HUES64 (cell line): ENCODE measurements at regions not wholly inside any gene's neighbourhood (a gene's known extent, or its start where the extent isn't known, plus 50 kb on each side); places are given as distances from the start of the nearest gene placed in this dataset.

ENCODE experiments used
- H3K27ac ChIP-seq: 2 replicates; pipeline ENCODE4 v1.7.0; 2013; ENCODE audit warnings: low read depth, low read length, inconsistent platforms
- H3K27me3 ChIP-seq: 2 replicates; pipeline ENCODE4 v1.6.1; 2013; ENCODE audit warnings: mild to moderate bottlenecking, low read length; ENCODE audit not compliant: insufficient read depth
- H3K36me3 ChIP-seq: 2 replicates; pipeline ENCODE4 v1.6.1; 2013; ENCODE audit warnings: mild to moderate bottlenecking, low read length; ENCODE audit not compliant: insufficient read depth
- H3K4me1 ChIP-seq: 2 replicates; pipeline ENCODE4 v1.6.1; 2013; ENCODE audit warnings: mild to moderate bottlenecking, low read length, moderate library complexity; ENCODE audit not compliant: insufficient read depth
- H3K4me3 ChIP-seq: 2 replicates; pipeline ENCODE4 v1.5.1; 2013; ENCODE audit warnings: mild to moderate bottlenecking, low read length, moderate library complexity
- H3K9ac ChIP-seq: 2 replicates; pipeline ENCODE4 v1.6.1; 2013; ENCODE audit warnings: mild to moderate bottlenecking, low read depth, low read length
- H3K9me3 ChIP-seq: 2 replicates; pipeline ENCODE4 v1.6.1; 2013; ENCODE audit warnings: low read depth, low read length; ENCODE audit not compliant: insufficient read depth
- WGBS: fragments of 150-250, 120-280 bp; methylation state at CpG from one replicate; pipeline ENCODE4 v1.1.7; 2013; ENCODE audit warnings: missing lambda C conversion rate; 5-methylcytosine and 5-hydroxymethylcytosine counted together

GRCh38 chr22:48173061-48173772 is 1410.8 kb downstream of the TBC1D22A start:
- H3K36me3 ChIP-seq = no peaks in the 10 kb centered on the region
- no peaks in the 10 kb centered on the region for H3K9me3 ChIP-seq
- H3K27ac ChIP-seq = no peak overlapping the region
- H3K4me1 ChIP-seq = no peaks in the 10 kb centered on the region
- H3K9ac ChIP-seq = no peak overlapping the region
- no peak overlapping the region for H3K4me3 ChIP-seq
- H3K27me3 ChIP-seq = no peaks in the 10 kb centered on the region
- WGBS = 93% methylated on average over 19 of the region's 19 CpGs

GRCh38 chr22:48171271-48171691 is 1408.8 kb downstream of the TBC1D22A start:
- no peaks in the 10 kb centered on the region for H3K27me3 ChIP-seq
- H3K9ac ChIP-seq = no peak overlapping the region
- H3K27ac ChIP-seq = no peak overlapping the region
- no peak overlapping the region for H3K4me3 ChIP-seq
- 72% methylated on average over 7 of the region's 7 CpGs for WGBS
- no peaks in the 10 kb centered on the region for H3K4me1 ChIP-seq
- no peaks in the 10 kb centered on the region for H3K9me3 ChIP-seq
- H3K36me3 ChIP-seq = no peaks in the 10 kb centered on the region

- no peak overlapping the region for H3K27ac ChIP-seq
- H3K4me3 ChIP-seq = no peak overlapping the region
- 79% methylated on average over 4 of the region's 4 CpGs for WGBS
- H3K9me3 ChIP-seq = no peaks in the 10 kb centered on the region
- H3K4me1 ChIP-seq = no peaks in the 10 kb centered on the region
- no peaks in the 10 kb centered on the region for H3K27me3 ChIP-seq
- no peak overlapping the region for H3K9ac ChIP-seq
- H3K36me3 ChIP-seq = no peaks in the 10 kb centered on the region
Observed at GRCh38 chr22:48169227-48169626, 1406.8 kb downstream of the TBC1D22A start.

- H3K27me3 ChIP-seq = no peaks in the 10 kb centered on the region
- H3K4me3 ChIP-seq = no peak overlapping the region
- H3K9me3 ChIP-seq = no peaks in the 10 kb centered on the region
- no peak overlapping the region for H3K27ac ChIP-seq
- no peaks in the 10 kb centered on the region for H3K36me3 ChIP-seq
- no peak overlapping the region for H3K9ac ChIP-seq
- H3K4me1 ChIP-seq = no peaks in the 10 kb centered on the region
- WGBS = 69% methylated on average over 5 of the region's 6 CpGs
Observed at GRCh38 chr22:48167238-48167637, 1404.8 kb downstream of the TBC1D22A start.

- Histone ChIP-seq H3K9ac (no peak overlapping the region), H3K27me3 (no peaks in the 10 kb centered on the region), H3K27ac (no peak overlapping the region), H3K4me1 (no peaks in the 10 kb centered on the region), H3K4me3 (no peak overlapping the region), H3K36me3 (no peaks in the 10 kb centered on the region), H3K9me3 (no peaks in the 10 kb centered on the region)
- 97% methylated on average over 3 of the region's 4 CpGs for WGBS
Observed at GRCh38 chr22:48161298-48161697, 1398.8 kb downstream of the TBC1D22A start.

- Histone ChIP-seq H3K36me3 (no peaks in the 10 kb centered on the region), H3K4me3 (no peak overlapping the region), H3K27ac (no peak overlapping the region), H3K27me3 (no peaks in the 10 kb centered on the region), H3K9ac (no peak overlapping the region), H3K9me3 (no peaks in the 10 kb centered on the region), H3K4me1 (no peaks in the 10 kb centered on the region)
- WGBS = 94% methylated on average over 11 of the region's 11 CpGs
Observed at GRCh38 chr22:48157676-48158075, 1395.2 kb downstream of the TBC1D22A start.

- Histone ChIP-seq H3K36me3 (no peaks in the 10 kb centered on the region), H3K27ac (no peak overlapping the region), H3K4me1 (no peaks in the 10 kb centered on the region), H3K27me3 (no peaks in the 10 kb centered on the region), H3K4me3 (no peak overlapping the region), H3K9me3 (no peaks in the 10 kb centered on the region), H3K9ac (no peak overlapping the region)
- 89% methylated on average over 12 of the region's 12 CpGs for WGBS
Observed at GRCh38 chr22:48156603-48157355, 1394.3 kb downstream of the TBC1D22A start.

GRCh38 chr22:48155446-48155845 is 1393.0 kb downstream of the TBC1D22A start:
- 90% methylated on average over 6 of the region's 8 CpGs for WGBS
- no peaks in the 10 kb centered on the region for H3K36me3 ChIP-seq
- H3K27ac ChIP-seq = no peak overlapping the region
- no peak overlapping the region for H3K9ac ChIP-seq
- H3K4me3 ChIP-seq = no peak overlapping the region
- H3K27me3 ChIP-seq = no peaks in the 10 kb centered on the region
- no peaks in the 10 kb centered on the region for H3K9me3 ChIP-seq
- no peaks in the 10 kb centered on the region for H3K4me1 ChIP-seq

- Histone ChIP-seq H3K9ac (no peak overlapping the region), H3K9me3 (no peaks in the 10 kb centered on the region)
- WGBS = 93% methylated on average over 8 of the region's 8 CpGs
Observed at GRCh38 chr22:48154943-48155240, 1392.4 kb downstream of the TBC1D22A start.

GRCh38 chr22:48154169-48154942 is 1391.9 kb downstream of the TBC1D22A start:
- H3K27ac ChIP-seq = no peak overlapping the region
- WGBS = 94% methylated on average over 18 of the region's 18 CpGs

More at GRCh38 chr22:48154943-48155240, 1392.4 kb downstream of the TBC1D22A start:
- Histone ChIP-seq H3K36me3 (no peaks in the 10 kb centered on the region), H3K27me3 (no peaks in the 10 kb centered on the region), H3K4me3 (no peak overlapping the region), H3K4me1 (no peaks in the 10 kb centered on the region), H3K27ac (no peak overlapping the region)

GRCh38 chr22:48153726-48154125 is 1391.3 kb downstream of the TBC1D22A start:
- Histone ChIP-seq H3K4me1 (no peaks in the 10 kb centered on the region), H3K9ac (no peak overlapping the region), H3K9me3 (no peaks in the 10 kb centered on the region), H3K4me3 (no peak overlapping the region), H3K27ac (no peak overlapping the region), H3K36me3 (no peaks in the 10 kb centered on the region), H3K27me3 (no peaks in the 10 kb centered on the region)
- 99% methylated on average over 10 of the region's 10 CpGs for WGBS

More at GRCh38 chr22:48154169-48154942, 1391.9 kb downstream of the TBC1D22A start:
- Histone ChIP-seq H3K27me3 (no peaks in the 10 kb centered on the region), H3K4me3 (no peak overlapping the region), H3K36me3 (no peaks in the 10 kb centered on the region), H3K4me1 (no peaks in the 10 kb centered on the region), H3K9ac (no peak overlapping the region), H3K9me3 (no peaks in the 10 kb centered on the region)
